ENCODE measurements at regions not wholly inside any gene's neighbourhood (a gene's known extent, or its start where the extent isn't known, plus 50 kb on each side); places are given as distances from the start of the nearest gene placed in this dataset.

DNA sequence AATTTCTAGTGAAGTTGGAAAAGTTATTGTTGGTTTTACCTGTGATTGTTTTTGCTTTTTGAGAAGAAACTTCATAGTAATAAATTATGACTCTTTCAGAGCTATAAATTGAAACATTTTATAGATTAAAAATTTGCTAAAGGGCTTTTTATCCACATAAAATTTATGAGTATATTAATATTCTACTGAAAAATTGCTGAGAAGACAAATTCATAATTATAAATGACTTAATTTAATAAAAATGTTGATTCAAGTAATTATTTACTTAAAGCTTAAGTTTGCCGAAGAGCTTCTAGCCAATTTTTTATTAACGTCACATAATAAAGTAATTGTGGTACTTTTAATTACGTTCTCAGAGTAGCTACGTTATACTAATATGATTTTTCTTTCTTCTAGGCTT lies 761.7 kb downstream of the DNAJB9 start:
- Histone ChIP-seq H3K36me3 (ENCODE audit: control insufficient read depth, insufficient read depth, low read length) (no peaks in the 10 kb centered on the region), H3K4me3 (ENCODE audit: low read depth, low read length) (no peak overlapping the region), H3K27me3 (ENCODE audit: control insufficient read depth, insufficient read depth, low read length) (no peaks in the 10 kb centered on the region)
- no peak for FAIRE-seq
- TF ChIP-seq, protein P1, sequence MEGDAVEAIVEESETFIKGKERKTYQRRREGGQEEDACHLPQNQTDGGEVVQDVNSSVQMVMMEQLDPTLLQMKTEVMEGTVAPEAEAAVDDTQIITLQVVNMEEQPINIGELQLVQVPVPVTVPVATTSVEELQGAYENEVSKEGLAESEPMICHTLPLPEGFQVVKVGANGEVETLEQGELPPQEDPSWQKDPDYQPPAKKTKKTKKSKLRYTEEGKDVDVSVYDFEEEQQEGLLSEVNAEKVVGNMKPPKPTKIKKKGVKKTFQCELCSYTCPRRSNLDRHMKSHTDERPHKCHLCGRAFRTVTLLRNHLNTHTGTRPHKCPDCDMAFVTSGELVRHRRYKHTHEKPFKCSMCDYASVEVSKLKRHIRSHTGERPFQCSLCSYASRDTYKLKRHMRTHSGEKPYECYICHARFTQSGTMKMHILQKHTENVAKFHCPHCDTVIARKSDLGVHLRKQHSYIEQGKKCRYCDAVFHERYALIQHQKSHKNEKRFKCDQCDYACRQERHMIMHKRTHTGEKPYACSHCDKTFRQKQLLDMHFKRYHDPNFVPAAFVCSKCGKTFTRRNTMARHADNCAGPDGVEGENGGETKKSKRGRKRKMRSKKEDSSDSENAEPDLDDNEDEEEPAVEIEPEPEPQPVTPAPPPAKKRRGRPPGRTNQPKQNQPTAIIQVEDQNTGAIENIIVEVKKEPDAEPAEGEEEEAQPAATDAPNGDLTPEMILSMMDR (IDR thresholded peaks at IDR 0.05; ENCODE audit: insufficient read depth, low read length, severe bottlenecking) = no peak
- DNase-seq (ENCODE audit: low read depth) = no peak

DNA sequence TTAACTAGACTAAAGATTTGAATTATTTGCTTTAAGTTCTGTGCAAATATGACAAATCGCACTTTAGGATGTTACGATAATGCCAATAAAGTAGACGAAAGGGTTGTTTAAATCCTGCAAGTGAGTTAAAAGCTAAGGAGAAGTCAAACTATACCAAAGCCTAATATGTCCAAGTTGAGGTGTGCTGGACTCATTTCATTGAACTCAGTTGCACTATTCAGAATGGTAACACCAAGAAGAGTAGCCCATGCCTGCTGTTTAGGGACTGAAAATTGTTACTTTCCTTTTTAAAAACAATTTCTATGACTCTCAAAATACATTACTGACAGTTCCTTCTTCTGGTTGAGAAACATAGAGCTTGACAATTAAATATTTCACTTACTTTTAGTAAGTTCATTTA lies 766.3 kb downstream of the DNAJB9 start:
- FAIRE-seq (no peak), DNase-seq (ENCODE audit: low read depth) (no peak)
- H3K4me3 ChIP-seq (ENCODE audit: low read depth, low read length) = no peak overlapping the region
- no peaks in the 10 kb centered on the region for H3K27me3 ChIP-seq (ENCODE audit: control insufficient read depth, insufficient read depth, low read length)
- no peaks in the 10 kb centered on the region for H3K36me3 ChIP-seq (ENCODE audit: control insufficient read depth, insufficient read depth, low read length)
- TF ChIP-seq, protein P1 (IDR thresholded peaks at IDR 0.05; ENCODE audit: insufficient read depth, low read length, severe bottlenecking) = no peak

DNA sequence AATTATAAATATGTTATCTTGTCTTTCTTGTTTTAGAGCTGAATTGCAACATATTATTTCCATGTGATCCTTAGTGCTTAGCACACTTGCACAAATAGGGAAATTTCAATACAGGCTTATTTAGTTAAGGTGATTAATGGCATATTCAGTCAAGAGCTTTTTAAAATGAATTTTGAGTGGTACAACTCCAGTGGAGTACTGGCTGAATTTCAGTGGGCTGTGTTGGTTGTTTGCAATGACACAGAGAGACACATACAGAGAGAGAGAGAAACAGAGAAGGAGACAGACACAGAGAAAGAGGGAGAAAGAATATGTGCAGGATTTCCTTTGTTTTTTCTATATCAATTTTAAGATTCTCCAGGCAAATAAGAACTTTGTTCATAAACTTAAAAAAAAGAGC lies 766.9 kb downstream of the DNAJB9 start:
- H3K36me3 ChIP-seq (ENCODE audit: control insufficient read depth, insufficient read depth, low read length) = no peaks in the 10 kb centered on the region
- no peaks in the 10 kb centered on the region for H3K27me3 ChIP-seq (ENCODE audit: control insufficient read depth, insufficient read depth, low read length)
- FAIRE-seq (no peak), DNase-seq (ENCODE audit: low read depth) (no peak)
- no peak overlapping the region for H3K4me3 ChIP-seq (ENCODE audit: low read depth, low read length)
- TF ChIP-seq, protein P1 (IDR thresholded peaks at IDR 0.05; ENCODE audit: insufficient read depth, low read length, severe bottlenecking) = no peak

DNA sequence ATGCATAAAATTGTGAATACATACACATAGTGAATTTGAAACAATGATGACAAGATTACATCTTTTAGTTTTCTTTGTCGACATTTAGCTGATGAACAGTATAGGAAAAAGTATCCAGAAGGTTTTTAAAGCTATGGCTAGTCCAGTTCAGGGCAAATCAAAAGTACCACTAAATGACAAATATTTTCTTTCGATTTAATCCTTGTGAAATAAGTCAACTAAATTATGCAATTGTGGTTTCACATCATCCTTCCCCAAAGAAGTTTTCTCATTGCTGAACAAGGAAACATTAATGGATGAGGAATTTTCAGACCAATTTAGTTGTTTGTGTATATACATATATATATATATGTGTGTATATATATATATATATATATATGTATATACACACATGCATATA lies 774.0 kb downstream of the DNAJB9 start:
- no peak overlapping the region for H3K4me3 ChIP-seq (ENCODE audit: low read depth, low read length)
- DNase-seq (ENCODE audit: low read depth) = peak; percentile 42
- TF ChIP-seq, protein P1 (IDR thresholded peaks at IDR 0.05; ENCODE audit: insufficient read depth, low read length, severe bottlenecking) = no peak
- no peaks in the 10 kb centered on the region for H3K36me3 ChIP-seq (ENCODE audit: control insufficient read depth, insufficient read depth, low read length)
- FAIRE-seq = no peak
- no peaks in the 10 kb centered on the region for H3K27me3 ChIP-seq (ENCODE audit: control insufficient read depth, insufficient read depth, low read length)

DNA sequence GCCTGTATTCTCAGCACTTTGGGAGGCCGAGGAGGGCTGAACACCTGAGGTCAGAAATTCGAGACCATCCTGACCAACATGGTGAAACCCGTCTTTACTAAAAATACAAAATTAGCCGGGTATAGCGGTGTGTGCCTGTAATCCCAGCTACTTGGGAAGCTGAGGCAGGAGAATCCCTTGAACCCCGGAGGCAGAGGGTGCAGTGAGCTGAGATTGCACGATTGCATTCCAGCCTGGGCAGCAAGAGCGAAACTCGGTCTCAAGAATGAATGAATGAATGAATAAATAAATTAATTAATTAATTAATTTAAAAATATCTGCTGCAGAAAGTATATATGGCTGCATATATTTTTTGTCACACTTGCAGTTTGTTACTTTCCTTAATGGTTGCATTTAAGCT lies 781.8 kb downstream of the DNAJB9 start:
- FAIRE-seq = no peak
- H3K27me3 ChIP-seq (ENCODE audit: control insufficient read depth, insufficient read depth, low read length) = no peaks in the 10 kb centered on the region
- TF ChIP-seq, protein P1 (IDR thresholded peaks at IDR 0.05; ENCODE audit: insufficient read depth, low read length, severe bottlenecking) = no peak

DNA sequence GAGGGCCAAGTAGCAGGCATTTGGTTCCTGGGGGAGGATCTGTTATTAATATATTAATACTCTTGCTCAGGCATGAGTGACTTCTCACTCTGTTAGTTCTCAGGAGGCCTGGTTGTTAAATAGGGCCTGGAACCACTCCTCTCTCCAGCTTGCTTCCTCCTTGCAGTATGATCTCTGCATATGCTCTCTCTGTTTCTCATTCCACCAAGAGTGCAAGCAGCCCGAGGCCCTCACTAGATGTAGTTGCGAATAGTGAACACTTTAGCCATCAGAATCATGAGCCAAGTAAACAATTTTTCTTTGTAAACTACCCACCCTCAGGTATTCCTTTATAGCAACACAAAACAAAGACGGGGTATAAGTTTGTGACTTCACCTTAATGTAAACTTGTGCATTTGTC lies 784.3 kb downstream of the DNAJB9 start:
- DNase-seq (ENCODE audit: low read depth) (no peak), FAIRE-seq (no peak)
- Histone ChIP-seq H3K4me3 (ENCODE audit: low read depth, low read length) (no peak overlapping the region), H3K27me3 (ENCODE audit: control insufficient read depth, insufficient read depth, low read length) (no peaks in the 10 kb centered on the region), H3K36me3 (ENCODE audit: control insufficient read depth, insufficient read depth, low read length) (no peaks in the 10 kb centered on the region)
- TF ChIP-seq, protein P1 (IDR thresholded peaks at IDR 0.05; ENCODE audit: insufficient read depth, low read length, severe bottlenecking) = no peak

More for the DNA sequence above, 781.8 kb downstream of the DNAJB9 start:
- H3K36me3 ChIP-seq (ENCODE audit: control insufficient read depth, insufficient read depth, low read length) = no peaks in the 10 kb centered on the region
- no peak overlapping the region for H3K4me3 ChIP-seq (ENCODE audit: low read depth, low read length)
- DNase-seq (ENCODE audit: low read depth) = no peak

Measured in bronchial epithelial cell (primary cell).